ENCODE measurements at regions not wholly inside any gene's neighbourhood (a gene's known extent, or its start where the extent isn't known, plus 50 kb on each side); places are given as distances from the start of the nearest gene placed in this dataset.
A peak's percentile ranks its signal among the peaks of the same experiment; 100 is the strongest.

DNA sequence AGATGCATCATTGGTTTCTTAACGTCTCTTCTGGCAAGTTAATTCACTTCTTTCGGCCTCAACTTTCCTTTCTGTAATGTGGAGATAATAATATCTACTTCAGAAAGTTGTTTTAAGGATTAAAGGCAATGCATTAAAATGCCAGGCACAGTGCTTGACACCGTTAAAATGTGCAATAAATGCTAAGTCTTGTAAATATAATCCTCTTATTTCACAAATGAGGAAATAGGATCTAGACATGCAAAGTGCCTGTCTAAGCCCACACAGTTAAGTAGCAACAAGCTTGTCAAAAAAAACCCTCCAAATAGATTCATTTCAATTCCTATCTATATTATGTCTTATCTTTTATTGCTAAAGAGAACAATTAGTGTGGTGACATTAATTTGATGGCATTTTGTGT, 86.4 kb upstream of the TSC22D1 start:
- in situ Hi-C loops (cut with HindIII; ENCODE audit: low sequenced_read_pairs), result no loop called here
- DNase-seq (ENCODE audit: low read depth, low spot score), result no peak
- TF ChIP-seq, protein P1, sequence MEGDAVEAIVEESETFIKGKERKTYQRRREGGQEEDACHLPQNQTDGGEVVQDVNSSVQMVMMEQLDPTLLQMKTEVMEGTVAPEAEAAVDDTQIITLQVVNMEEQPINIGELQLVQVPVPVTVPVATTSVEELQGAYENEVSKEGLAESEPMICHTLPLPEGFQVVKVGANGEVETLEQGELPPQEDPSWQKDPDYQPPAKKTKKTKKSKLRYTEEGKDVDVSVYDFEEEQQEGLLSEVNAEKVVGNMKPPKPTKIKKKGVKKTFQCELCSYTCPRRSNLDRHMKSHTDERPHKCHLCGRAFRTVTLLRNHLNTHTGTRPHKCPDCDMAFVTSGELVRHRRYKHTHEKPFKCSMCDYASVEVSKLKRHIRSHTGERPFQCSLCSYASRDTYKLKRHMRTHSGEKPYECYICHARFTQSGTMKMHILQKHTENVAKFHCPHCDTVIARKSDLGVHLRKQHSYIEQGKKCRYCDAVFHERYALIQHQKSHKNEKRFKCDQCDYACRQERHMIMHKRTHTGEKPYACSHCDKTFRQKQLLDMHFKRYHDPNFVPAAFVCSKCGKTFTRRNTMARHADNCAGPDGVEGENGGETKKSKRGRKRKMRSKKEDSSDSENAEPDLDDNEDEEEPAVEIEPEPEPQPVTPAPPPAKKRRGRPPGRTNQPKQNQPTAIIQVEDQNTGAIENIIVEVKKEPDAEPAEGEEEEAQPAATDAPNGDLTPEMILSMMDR (IDR thresholded peaks at IDR 0.05; ENCODE audit: low read depth, low read length), result no peak
- no peak overlapping the region for H3K4me3 ChIP-seq (ENCODE audit: low read depth, low read length)

DNA sequence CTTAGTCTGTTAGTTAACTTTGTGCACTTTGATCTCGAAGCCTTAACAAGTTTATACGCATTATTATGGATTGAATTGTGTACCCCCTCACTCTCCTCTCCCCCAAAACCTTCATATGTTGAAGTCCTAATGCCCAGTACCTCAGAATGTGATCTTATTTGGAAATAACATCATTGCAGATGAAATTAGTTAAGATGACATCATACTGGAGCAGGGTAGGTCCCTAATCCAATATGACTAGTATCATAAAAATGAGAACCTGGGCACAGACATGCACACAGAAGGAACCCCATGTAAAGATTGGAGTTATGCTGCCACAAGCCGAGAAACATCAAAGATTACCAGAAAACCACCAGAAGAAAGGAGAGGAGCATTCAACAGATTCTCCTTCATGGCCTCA, 85.8 kb upstream of the TSC22D1 start:
- TF ChIP-seq, protein P1 (IDR thresholded peaks at IDR 0.05; ENCODE audit: low read depth, low read length), result no peak
- H3K4me3 ChIP-seq (ENCODE audit: low read depth, low read length), result no peak overlapping the region
- in situ Hi-C loops (cut with HindIII; ENCODE audit: low sequenced_read_pairs), result no loop called here
- DNase-seq (ENCODE audit: low read depth, low spot score), result no peak

DNA sequence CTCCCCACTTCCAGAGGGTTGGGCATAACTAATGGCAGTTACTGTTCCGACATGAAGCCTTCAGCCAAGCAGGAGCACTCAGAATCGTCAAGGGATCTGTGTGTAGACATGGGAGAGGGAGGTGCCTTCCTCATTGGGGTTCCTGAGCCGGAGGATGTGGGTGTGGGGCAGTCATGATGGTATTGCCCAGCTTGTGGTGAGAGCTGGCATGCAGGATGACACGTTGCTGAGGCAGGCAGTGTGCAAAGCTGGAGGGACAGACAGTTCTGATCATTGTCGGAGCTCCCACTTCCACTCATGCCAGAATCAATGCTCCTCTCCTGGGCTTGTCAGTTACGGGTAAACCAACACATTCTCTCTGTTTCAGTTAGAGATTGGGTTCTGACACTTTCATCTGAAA, 83.9 kb upstream of the TSC22D1 start:
- no peak overlapping the region for H3K4me3 ChIP-seq (ENCODE audit: low read depth, low read length)
- TF ChIP-seq, protein P1 (IDR thresholded peaks at IDR 0.05; ENCODE audit: low read depth, low read length), result no peak
- no peak for DNase-seq (ENCODE audit: low read depth, low spot score)
- in situ Hi-C loops (cut with HindIII; ENCODE audit: low sequenced_read_pairs), result no loop called here

DNA sequence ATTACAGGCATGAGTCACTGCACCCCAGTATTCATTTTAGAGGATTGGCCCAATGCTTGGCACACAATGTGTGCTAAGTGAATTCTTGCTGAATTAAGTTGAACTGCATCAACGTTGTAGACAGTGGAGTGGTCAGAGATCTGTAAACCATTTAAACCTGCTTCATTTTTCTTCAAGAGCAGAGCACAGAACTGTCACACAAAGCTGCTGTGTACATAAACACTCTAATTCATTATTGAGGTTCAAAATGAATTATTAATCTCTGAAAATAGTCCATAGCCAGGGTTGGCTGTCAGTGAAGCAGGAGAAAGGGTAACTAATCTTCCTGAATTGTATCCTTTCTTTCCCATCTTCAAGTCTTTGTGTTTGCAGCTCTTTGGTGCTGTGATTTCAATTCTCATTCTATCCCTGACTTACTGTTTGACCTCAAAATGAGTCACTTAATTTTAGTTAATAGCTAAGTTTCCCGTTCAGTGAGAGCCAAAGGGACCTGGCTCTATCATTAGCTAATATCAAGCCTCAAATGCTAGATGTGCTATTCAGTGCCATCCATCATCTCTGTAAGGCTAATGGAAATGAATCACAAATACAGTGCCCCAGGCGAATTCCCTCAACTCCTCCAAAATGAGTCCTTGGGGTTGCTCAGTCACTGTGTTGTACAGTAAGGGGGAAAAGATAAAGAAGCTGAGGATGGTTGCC, 77.0 kb upstream of the TSC22D1 start:
- DNase-seq (ENCODE audit: low read depth, low spot score), result peak; percentile 36
- TF ChIP-seq, protein P1 (IDR thresholded peaks at IDR 0.05; ENCODE audit: low read depth, low read length), result no peak
- in situ Hi-C loops (cut with HindIII; ENCODE audit: low sequenced_read_pairs), result no loop called here
- no peak overlapping the region for H3K4me3 ChIP-seq (ENCODE audit: low read depth, low read length)

DNA sequence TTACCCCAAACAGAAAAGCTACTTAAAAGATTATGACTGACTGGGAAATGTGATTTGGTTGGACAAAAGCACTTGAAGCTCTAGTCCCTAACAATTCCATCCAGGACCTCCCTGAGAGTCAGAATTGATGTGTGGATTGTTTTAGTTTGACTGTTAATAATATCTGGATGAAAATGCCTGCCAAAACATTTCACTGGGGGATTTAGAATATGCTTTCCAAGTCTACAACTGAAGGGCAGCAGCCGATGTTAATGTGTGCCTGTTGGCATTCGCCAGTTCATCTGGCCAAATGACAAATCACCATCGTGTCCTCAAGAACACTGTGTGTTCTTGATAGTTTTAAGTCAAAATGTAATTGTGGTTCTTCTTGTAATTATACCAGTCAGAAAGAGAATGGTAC, 76.0 kb upstream of the TSC22D1 start:
- no peak overlapping the region for H3K4me3 ChIP-seq (ENCODE audit: low read depth, low read length)
- DNase-seq (ENCODE audit: low read depth, low spot score), result no peak
- in situ Hi-C loops (cut with HindIII; ENCODE audit: low sequenced_read_pairs), result no loop called here
- TF ChIP-seq, protein P1 (IDR thresholded peaks at IDR 0.05; ENCODE audit: low read depth, low read length), result no peak

DNA sequence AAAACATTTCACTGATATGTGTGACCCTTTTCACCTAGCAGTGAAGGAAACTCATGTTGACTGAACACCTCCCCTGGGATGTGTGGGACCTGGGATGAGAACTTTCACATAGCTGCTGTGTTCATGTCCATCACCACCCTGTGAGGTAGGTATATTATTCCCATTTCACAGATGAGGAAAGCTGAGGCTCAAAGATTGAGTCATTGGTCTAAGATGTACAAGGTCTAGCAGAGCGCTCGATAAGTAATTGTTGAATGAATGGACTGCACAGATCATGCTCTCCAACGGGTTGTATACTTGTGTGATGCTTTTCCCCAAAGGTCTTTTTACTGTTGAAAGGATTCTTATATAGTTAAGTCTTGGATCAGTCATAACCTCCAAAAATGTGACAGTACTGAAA, 75.6 kb upstream of the TSC22D1 start:
- TF ChIP-seq, protein P1 (IDR thresholded peaks at IDR 0.05; ENCODE audit: low read depth, low read length), result no peak
- no peak overlapping the region for H3K4me3 ChIP-seq (ENCODE audit: low read depth, low read length)
- DNase-seq (ENCODE audit: low read depth, low spot score), result no peak
- in situ Hi-C loops (cut with HindIII; ENCODE audit: low sequenced_read_pairs), result no loop called here
